OCI-LY1 (cell line): ENCODE measurements at regions not wholly inside any gene's neighbourhood (a gene's known extent, or its start where the extent isn't known, plus 50 kb on each side); places are given as distances from the start of the nearest gene placed in this dataset.

ENCODE experiments used
- EZH2 ChIP-seq: fragments of 200-600 bp; sonication (generic), shearing (Covaris generic); IDR thresholded peaks from 2 replicates; pipeline ENCODE4 v1.8.0; 2017; ENCODE audit warnings: borderline replicate concordance, mixed run types, mild to moderate bottlenecking, antibody characterized with exemption, low read length, moderate library complexity, mixed read lengths
- TF ChIP-seq, protein P1 (sequence below): fragments of 200-600 bp; sonication (generic), shearing (Covaris generic); IDR thresholded peaks from 2 replicates; pipeline ENCODE4 v1.5.1; 2017; ENCODE audit warnings: mild to moderate bottlenecking, antibody characterized with exemption, low read length, moderate library complexity, mixed read lengths

DNA sequence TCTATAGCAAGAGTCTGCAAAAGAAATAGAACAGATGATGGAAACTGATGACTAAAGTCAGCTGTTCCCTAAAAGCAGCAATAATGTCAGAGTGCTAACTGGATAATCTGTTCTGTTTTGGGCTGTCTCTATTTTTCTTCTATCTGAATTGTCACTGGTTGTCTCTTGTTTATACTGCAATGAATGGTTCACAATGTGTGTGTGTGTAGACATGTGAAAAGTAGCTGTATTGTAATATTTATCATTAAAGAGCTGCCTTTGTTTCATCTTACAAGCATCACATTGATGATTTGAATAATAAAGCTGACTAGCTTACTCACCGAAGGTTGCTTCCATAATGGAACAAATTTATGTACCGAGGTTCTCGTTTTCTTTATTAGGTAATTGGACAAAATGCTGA, 456.0 kb upstream of the ZEB2 start:
- TF ChIP-seq, protein P1, sequence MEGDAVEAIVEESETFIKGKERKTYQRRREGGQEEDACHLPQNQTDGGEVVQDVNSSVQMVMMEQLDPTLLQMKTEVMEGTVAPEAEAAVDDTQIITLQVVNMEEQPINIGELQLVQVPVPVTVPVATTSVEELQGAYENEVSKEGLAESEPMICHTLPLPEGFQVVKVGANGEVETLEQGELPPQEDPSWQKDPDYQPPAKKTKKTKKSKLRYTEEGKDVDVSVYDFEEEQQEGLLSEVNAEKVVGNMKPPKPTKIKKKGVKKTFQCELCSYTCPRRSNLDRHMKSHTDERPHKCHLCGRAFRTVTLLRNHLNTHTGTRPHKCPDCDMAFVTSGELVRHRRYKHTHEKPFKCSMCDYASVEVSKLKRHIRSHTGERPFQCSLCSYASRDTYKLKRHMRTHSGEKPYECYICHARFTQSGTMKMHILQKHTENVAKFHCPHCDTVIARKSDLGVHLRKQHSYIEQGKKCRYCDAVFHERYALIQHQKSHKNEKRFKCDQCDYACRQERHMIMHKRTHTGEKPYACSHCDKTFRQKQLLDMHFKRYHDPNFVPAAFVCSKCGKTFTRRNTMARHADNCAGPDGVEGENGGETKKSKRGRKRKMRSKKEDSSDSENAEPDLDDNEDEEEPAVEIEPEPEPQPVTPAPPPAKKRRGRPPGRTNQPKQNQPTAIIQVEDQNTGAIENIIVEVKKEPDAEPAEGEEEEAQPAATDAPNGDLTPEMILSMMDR = no peak
- TF ChIP-seq EZH2 = no peak
